GM12872 (cell line): ENCODE measurements at regions not wholly inside any gene's neighbourhood (a gene's known extent, or its start where the extent isn't known, plus 50 kb on each side); places are given as distances from the start of the nearest gene placed in this dataset.

ENCODE experiments used
- CTCF ChIP-seq: IDR thresholded peaks from 3 replicates; pipeline ENCODE4 v1.5.1; 2011; ENCODE audit warnings: low read depth, mild to moderate bottlenecking, low read length, moderate library complexity; ENCODE audit not compliant: insufficient read depth

- TF ChIP-seq CTCF: no peak
Observed at GRCh38 chr21:23152130-23152529, 2153.9 kb downstream of the NCAM2 start.

GRCh38 chr21:23155281-23155680 is 2157.1 kb downstream of the NCAM2 start:
- no peak for TF ChIP-seq CTCF

GRCh38 chr21:23160914-23161313 is 2162.7 kb downstream of the NCAM2 start:
- TF ChIP-seq CTCF: no peak

GRCh38 chr21:23162198-23162946 is 2164.2 kb downstream of the NCAM2 start:
- no peak for TF ChIP-seq CTCF
